GM12878 (cell line): ENCODE measurements at regions not wholly inside any gene's neighbourhood (a gene's known extent, or its start where the extent isn't known, plus 50 kb on each side); places are given as distances from the start of the nearest gene placed in this dataset.

Source experiments
- ATAC-seq: fragments of 200-7000 bp; cut with Tn5 transposase; 3 replicates; pipeline ENCODE4 v1.9.1; 2020; ENCODE audit warnings: mild to moderate bottlenecking, moderate library complexity
- BruUV-seq: library from RNA; stranded (reverse); fragments of 400-500 nt; replicated peaks from 2 replicates; lab custom pipeline; 2021; lab: Mats Ljungman, UMichigan
- CTCF ChIA-PET: fragments of 300-600 bp; sonication (Branson Sonifier 250); formaldehyde crosslinking; extraction: SDS; loops from one replicate; lab custom pipeline; 2021; ENCODE audit warnings: inconsistent platforms; lab: Yijun Ruan, JAX
- POLR2A ChIA-PET: fragments of 350-600 bp; formaldehyde crosslinking; extraction: SDS; loops from one replicate; lab custom pipeline; 2021; ENCODE audit warnings: inconsistent platforms; lab: Charles Lee
- RAD21 ChIA-PET: fragments of 300-600 bp; sonication (Branson Sonifier 250); formaldehyde crosslinking; loops from one replicate; lab custom pipeline; 2023; ENCODE audit warnings: antibody characterized with exemption; ENCODE audit not compliant: unreplicated experiment; lab: Charles Lee
- SMC1A ChIA-PET: fragments of 300-600 bp; sonication (Branson Sonifier 250); formaldehyde crosslinking; loops from one replicate; lab custom pipeline; 2023; ENCODE audit not compliant: unreplicated experiment, uncharacterized antibody; lab: Charles Lee
- DNase-seq: peaks from one replicate; pipeline ENCODE4 v3.0.0-alpha.2; 2011; ENCODE audit warnings: low read depth, low spot score
- FAIRE-seq: peaks from 3 replicates; lab custom pipeline; 2011; peaks lifted over from hg19 to GRCh38; lab: Jason Lieb, UNC
- H2AFZ ChIP-seq: 2 replicates; pipeline ENCODE4 v1.6.0; 2011; ENCODE audit warnings: low read depth, low read length, control low read depth; ENCODE audit not compliant: control insufficient read depth
- H3K27ac ChIP-seq: 2 replicates; pipeline ENCODE4 v1.5.1; 2011; ENCODE audit warnings: control low read depth; ENCODE audit not compliant: control insufficient read depth, insufficient read depth
- H3K27me3 ChIP-seq, 2 experiments: replicated peaks in 1 of 2; 2 replicates each; pipeline versions ENCODE4 v1.6.0 to v1.6.1; 2011; ENCODE audit warnings: low read length in 1 of 2; ENCODE audit not compliant: control insufficient read depth in 2 of 2, insufficient read depth in 2 of 2
- H3K36me3 ChIP-seq, 2 experiments: 2 replicates each; pipeline ENCODE4 v1.5.1; 2011; ENCODE audit warnings: low read length in 1 of 2; ENCODE audit not compliant: control insufficient read depth in 2 of 2, insufficient read depth in 2 of 2
- H3K4me1 ChIP-seq: 2 replicates; pipeline ENCODE4 v1.6.1; 2011; ENCODE audit warnings: mild to moderate bottlenecking, low read length, moderate library complexity, mixed read lengths; ENCODE audit not compliant: control insufficient read depth, insufficient read depth
- H3K4me2 ChIP-seq: 2 replicates; pipeline ENCODE4 v1.6.0; 2011; ENCODE audit warnings: control low read depth; ENCODE audit not compliant: control insufficient read depth, insufficient read depth
- H3K4me3 ChIP-seq: fragments of 200-600 bp; sonication (generic); 2 replicates; pipeline ENCODE4 v1.5.1; 2016
- H3K79me2 ChIP-seq: 2 replicates; pipeline ENCODE4 v1.6.0; 2011; ENCODE audit warnings: low read length; ENCODE audit not compliant: control insufficient read depth, insufficient read depth
- H3K9ac ChIP-seq: 2 replicates; pipeline ENCODE4 v1.8.0; 2011; ENCODE audit warnings: low read length, control low read depth, mixed read lengths; ENCODE audit not compliant: control insufficient read depth, insufficient read depth
- H3K9me3 ChIP-seq: replicated peaks from 3 replicates; pipeline ENCODE4 v1.5.1; 2011; ENCODE audit warnings: mild to moderate bottlenecking, low read length; ENCODE audit not compliant: control insufficient read depth, insufficient read depth
- H4K20me1 ChIP-seq: 2 replicates; pipeline ENCODE4 v1.6.0; 2011; ENCODE audit not compliant: control insufficient read depth, insufficient read depth
- BMI1 ChIP-seq: fragments of 450-650 bp; IDR thresholded peaks from 2 replicates; pipeline ENCODE4 v1.6.1; 2016; ENCODE audit warnings: mild to moderate bottlenecking, moderate library complexity, borderline replicate concordance
- CBFB ChIP-seq: IDR thresholded peaks from 2 replicates; pipeline ENCODE4 v1.6.1; 2016; ENCODE audit warnings: antibody characterized with exemption, low read depth
- MXI1 ChIP-seq: fragments of 150-350 bp; IDR thresholded peaks from 2 replicates; pipeline ENCODE4 v1.6.1; 2011; ENCODE audit warnings: low read depth, mild to moderate bottlenecking, inconsistent platforms, low read length, improper control_type of control experiment
- PAX8 ChIP-seq: fragments of 450-650 bp; IDR thresholded peaks from 2 replicates; pipeline ENCODE4 v1.6.1; 2017; ENCODE audit warnings: mild to moderate bottlenecking, moderate library complexity
- RAD51 ChIP-seq: fragments of 450-650 bp; IDR thresholded peaks from 2 replicates; pipeline ENCODE4 v1.6.1; 2016; ENCODE audit warnings: moderate library complexity, mild to moderate bottlenecking, inconsistent platforms
- RBBP5 ChIP-seq: fragments of 200-600 bp; sonication (generic); conservative IDR thresholded peaks from 2 replicates; pipeline ENCODE4 v1.6.1; 2016
- RELB ChIP-seq: fragments of 450-650 bp; IDR thresholded peaks from 2 replicates; pipeline ENCODE4 v1.6.1; 2017; ENCODE audit warnings: low read depth, mild to moderate bottlenecking, moderate library complexity
- SP1 ChIP-seq: IDR thresholded peaks from one replicate; pipeline ENCODE4 v1.6.1; 2011; ENCODE audit warnings: low read depth, low read length
- SUPT20H ChIP-seq: IDR thresholded peaks from 2 replicates; pipeline ENCODE4 v1.6.1; 2011; ENCODE audit warnings: low read depth, mild to moderate bottlenecking, low read length, moderate library complexity, borderline replicate concordance; ENCODE audit not compliant: control insufficient read depth
- USF2 ChIP-seq: IDR thresholded peaks from 2 replicates; pipeline ENCODE4 v1.6.1; 2011; ENCODE audit warnings: low read depth, low read length, improper control_type of control experiment, borderline replicate concordance
- WRNIP1 ChIP-seq: IDR thresholded peaks from 2 replicates; pipeline ENCODE4 v1.6.1; 2011; ENCODE audit warnings: low read depth, low read length, improper control_type of control experiment, borderline replicate concordance
- YY1 ChIP-seq: IDR thresholded peaks from 2 replicates; pipeline ENCODE4 v1.6.1; 2011; ENCODE audit warnings: low read depth, mild to moderate bottlenecking, low read length
- ZNF217 ChIP-seq: fragments of 450-650 bp; IDR thresholded peaks from 2 replicates; pipeline ENCODE4 v1.6.1; 2017; ENCODE audit warnings: antibody characterized with exemption, mild to moderate bottlenecking
- ZNF384 ChIP-seq: IDR thresholded peaks from 2 replicates; pipeline ENCODE4 v1.6.1; 2012; ENCODE audit warnings: low read depth, mild to moderate bottlenecking, low read length, improper control_type of control experiment, borderline replicate concordance
- WGBS: methylation state at CpG from one replicate; pipeline ENCODE4 v1.1.6; 2016; ENCODE audit warnings: low lambda C conversion rate; ENCODE audit not compliant: insufficient replicate concordance, insufficient coverage; ENCODE audit errors: missing lambda C conversion rate; 5-methylcytosine and 5-hydroxymethylcytosine counted together
- in situ Hi-C: fragments of 300-500 bp; cut with MboI; formaldehyde crosslinking; loops from 9 replicates; pipeline ENCODE4 v1.14.3; 2018; ENCODE audit warnings: mixed read lengths
- intact Hi-C: fragments of 100-400 bp; cut with micrococcal nuclease; formaldehyde crosslinking; loops from one replicate; pipeline ENCODE4 v1.14.2; 2022; ENCODE audit not compliant: unreplicated experiment

- TF ChIP-seq RBBP5, result no peak
- no peak for TF ChIP-seq SP1
- no peak for TF ChIP-seq YY1
- no peak for TF ChIP-seq CBFB
- TF ChIP-seq RELB, result no peak
- TF ChIP-seq, all 136 proteins: peak for 0
These were observed 84.6 kb upstream of the RNU6-1 start (continued) for GRCh38 chr15:67924359-67924974.

GRCh38 chr15:67925182-67925581 is 85.3 kb upstream of the RNU6-1 start:
- no peaks in the 10 kb centered on the region for H3K79me2 ChIP-seq
- WGBS, result 90% methylated on average over 7 of the region's 7 CpGs
- no peak for DNase-seq
- CTCF ChIA-PET, result interaction anchor here (0.7 kb wide), 1 partner anchor 388 kb away, joined by 3 read pairs; no protein-coding TSS in a partner anchor
- H3K36me3 ChIP-seq, result no peaks in the 10 kb centered on the region
- no peak overlapping the region for H2AFZ ChIP-seq
- RAD21 ChIA-PET, result no interaction called here
- intact Hi-C loops, result no loop called here
- no peak for TF ChIP-seq ZNF384
- no peak for TF ChIP-seq RAD51
- no peak for TF ChIP-seq BMI1
- TF ChIP-seq PAX8, result no peak
- no peak for TF ChIP-seq MXI1
- no peak for TF ChIP-seq WRNIP1
- no peak for TF ChIP-seq ZNF217
- no peak for TF ChIP-seq USF2
- no peak for TF ChIP-seq SUPT20H
- TF ChIP-seq, all 136 proteins: peak for 0
- Histone ChIP-seq H3K27ac (no peak overlapping the region), H3K4me1 (no peaks in the 10 kb centered on the region), H3K27me3 (no peaks in the 10 kb centered on the region), H3K9me3 (peaks cover 7% of the 10 kb centered on the region; the same call in 2 of the 3 replicates), H3K9ac (no peak overlapping the region), H4K20me1 (no peaks in the 10 kb centered on the region), H3K4me3 (no peak overlapping the region), H3K4me2 (no peak overlapping the region)
- SMC1A ChIA-PET, result interaction anchor here (1.0 to 1.8 kb wide), 2 partner anchors 10 to 23 kb away, joined by 3 to 4 read pairs; no protein-coding TSS in a partner anchor
- BruUV-seq, result no TSS peak
- in situ Hi-C loops, result no loop called here
- ATAC-seq, result no peak
- POLR2A ChIA-PET, result interaction anchor here (0.9 kb wide), 1 partner anchor 22 kb away, joined by 5 read pairs; no protein-coding TSS in a partner anchor
- no peak for FAIRE-seq
